ENCODE measurements at regions not wholly inside any gene's neighbourhood (a gene's known extent, or its start where the extent isn't known, plus 50 kb on each side); places are given as distances from the start of the nearest gene placed in this dataset.
"Not testable (repeated sequence)": the region's sequence is repeated elsewhere in the genome, so short reads cannot be mapped to it uniquely, and the experiment has no call there.

GRCh38 chr2:124967325-124967724 is 942.2 kb downstream of the CNTNAP5 start:
- no peak for DNase-seq

- DNase-seq = no peak
Observed at GRCh38 chr2:124970030-124970429, 944.9 kb downstream of the CNTNAP5 start.

GRCh38 chr2:124973396-124973795 is 948.3 kb downstream of the CNTNAP5 start:
- no peak for DNase-seq

- DNase-seq = no peak
Observed at GRCh38 chr2:124975224-124975623, 950.1 kb downstream of the CNTNAP5 start.

- no peak for DNase-seq
Observed at GRCh38 chr2:124975648-124976047, 950.6 kb downstream of the CNTNAP5 start.

GRCh38 chr2:124978597-124978996 is 953.5 kb downstream of the CNTNAP5 start:
- DNase-seq = no peak

- no peak for DNase-seq
Observed at GRCh38 chr2:124983595-124983994, 958.5 kb downstream of the CNTNAP5 start.

- no peak for DNase-seq
Observed at GRCh38 chr2:124985270-124985669, 960.2 kb downstream of the CNTNAP5 start.

GRCh38 chr2:124986136-124986535 is 961.0 kb downstream of the CNTNAP5 start:
- no peak for DNase-seq

- DNase-seq = not testable (repeated sequence)
Observed at GRCh38 chr2:124986870-124987269, 961.8 kb downstream of the CNTNAP5 start.

- not testable (repeated sequence) for DNase-seq
Observed at GRCh38 chr2:124987436-124987835, 962.3 kb downstream of the CNTNAP5 start.

GRCh38 chr2:124988111-124988510 is 963.0 kb downstream of the CNTNAP5 start:
- DNase-seq = no peak

- DNase-seq = no peak
Observed at GRCh38 chr2:124988794-124989193, 963.7 kb downstream of the CNTNAP5 start.

GRCh38 chr2:124993809-124994208 is 968.7 kb downstream of the CNTNAP5 start:
- DNase-seq = no peak

- DNase-seq = no peak
Observed at GRCh38 chr2:124995185-124995912, 970.3 kb downstream of the CNTNAP5 start.

- DNase-seq = no peak
Observed at GRCh38 chr2:124996406-124996805, 971.3 kb downstream of the CNTNAP5 start.

- DNase-seq = no peak
Observed at GRCh38 chr2:124999906-125000305, 974.8 kb downstream of the CNTNAP5 start.

GRCh38 chr2:125004106-125004800 is 979.2 kb downstream of the CNTNAP5 start:
- DNase-seq = no peak

GRCh38 chr2:125006676-125007075 is 981.6 kb downstream of the CNTNAP5 start:
- no peak for DNase-seq

- DNase-seq = not testable (repeated sequence)
Observed at GRCh38 chr2:125028721-125029120, 1003.6 kb downstream of the CNTNAP5 start.

GRCh38 chr2:125033871-125034270 is 1008.8 kb downstream of the CNTNAP5 start:
- DNase-seq = no peak

GRCh38 chr2:125037135-125037653 is 1012.1 kb downstream of the CNTNAP5 start:
- no peak for DNase-seq

GRCh38 chr2:125041846-125042245 is 1016.8 kb downstream of the CNTNAP5 start:
- DNase-seq = no peak

GRCh38 chr2:125042727-125043126 is 1017.6 kb downstream of the CNTNAP5 start:
- DNase-seq = no peak

All from activated CD4-positive, alpha-beta T cell treated with anti-CD3 and anti-CD28 coated beads, Interleukin-2, amount 50 U/mL, for 1 hour (primary cell).